Uterus (tissue), 3 donors: ENCODE measurements at regions not wholly inside any gene's neighbourhood (a gene's known extent, or its start where the extent isn't known, plus 50 kb on each side); places are given as distances from the start of the nearest gene placed in this dataset.

Source experiments
- DNase-seq, 2 donors: peaks; one replicate each; pipeline ENCODE4 v3.0.0-alpha.2; 2019 to 2020
- H3K27ac ChIP-seq, 2 donors: fragments of 200-600 bp; sonication (generic); 1 replicate in 1 of 2; 2 replicates in 1 of 2; pipeline ENCODE4 v1.5.1; 2016 to 2018
- H3K27me3 ChIP-seq, 2 donors: fragments of 200-600 bp; sonication (generic); one replicate each; pipeline ENCODE4 v1.5.1; 2018 to 2019; ENCODE audit warnings: control low read depth in 1 of 2
- H3K36me3 ChIP-seq, 2 donors: fragments of 200-600 bp; sonication (generic); one replicate each; pipeline ENCODE4 v1.5.1; 2019; ENCODE audit warnings: control low read depth in 1 of 2
- H3K4me1 ChIP-seq, 2 donors: fragments of 200-600 bp; sonication (generic); one replicate each; pipeline ENCODE4 v1.5.1; 2018 to 2019; ENCODE audit warnings: control low read depth in 1 of 2
- H3K4me3 ChIP-seq, 2 donors: fragments of 200-600 bp; sonication (generic); 1 replicate in 1 of 2; 2 replicates in 1 of 2; pipeline ENCODE4 v1.5.1; 2018 to 2019; ENCODE audit warnings: mild to moderate bottlenecking in 1 of 2
- H3K9me3 ChIP-seq, 2 donors: fragments of 200-600 bp; sonication (generic); one replicate each; pipeline ENCODE4 v1.5.1; 2019; ENCODE audit warnings: control low read depth in 1 of 2
- CTCF ChIP-seq, 4 experiments: fragments of 200-600 bp in 2 of 4; fragments of 450-650 bp in 2 of 4; sonication (generic) in 2 of 4; IDR thresholded peaks; one replicate each; pipeline ENCODE4 v1.5.1; 2016 to 2019; ENCODE audit warnings: antibody characterized with exemption in 4 of 4, mild to moderate bottlenecking in 2 of 4, moderate library complexity in 1 of 4
- POLR2A ChIP-seq, 2 donors: fragments of 450-650 bp; IDR thresholded peaks; one replicate each; pipeline ENCODE4 v1.6.1; 2016; ENCODE audit warnings: antibody characterized with exemption in 2 of 2, mild to moderate bottlenecking in 1 of 2, moderate library complexity in 1 of 2
- intact Hi-C: fragments of 100-400 bp; cut with DNase I; formaldehyde crosslinking; loops from one replicate; pipeline ENCODE4 v1.15.1; 2023; ENCODE audit warnings: low total_unique reads
- donor health status: DM: yes; HTN: yes; CAD: no.

- H3K27me3 ChIP-seq, result no peaks in the 10 kb centered on the region
- no peak for DNase-seq
- H3K4me1 ChIP-seq, result no peaks in the 10 kb centered on the region
- no peak overlapping the region for H3K4me3 ChIP-seq
- intact Hi-C loops, result no loop called here
- H3K36me3 ChIP-seq, result no peaks in the 10 kb centered on the region
- H3K27ac ChIP-seq, result no peak overlapping the region
- TF ChIP-seq POLR2A (IDR thresholded peaks at IDR 0.05) (no peak), CTCF (IDR thresholded peaks at IDR 0.05) (no peak)
- H3K9me3 ChIP-seq, result no peaks in the 10 kb centered on the region
Measured at GRCh38 chr6:102902471-102902870, 1509.0 kb downstream of the GRIK2 start.

GRCh38 chr6:102895683-102896082 is 1502.2 kb downstream of the GRIK2 start:
- intact Hi-C loops, result no loop called here
- no peaks in the 10 kb centered on the region for H3K4me1 ChIP-seq
- TF ChIP-seq CTCF (IDR thresholded peaks at IDR 0.05), result no peak
- no peak overlapping the region for H3K4me3 ChIP-seq
- no peaks in the 10 kb centered on the region for H3K27me3 ChIP-seq
- no peak for DNase-seq
- H3K27ac ChIP-seq, result no peak overlapping the region
- no peaks in the 10 kb centered on the region for H3K9me3 ChIP-seq
- H3K36me3 ChIP-seq, result no peaks in the 10 kb centered on the region

GRCh38 chr6:102885165-102885564 is 1491.7 kb downstream of the GRIK2 start:
- no peak overlapping the region for H3K4me3 ChIP-seq
- H3K36me3 ChIP-seq, result no peaks in the 10 kb centered on the region
- intact Hi-C loops, result no loop called here
- no peak for DNase-seq
- TF ChIP-seq POLR2A (IDR thresholded peaks at IDR 0.05), result no peak
- no peak for TF ChIP-seq CTCF (IDR thresholded peaks at IDR 0.05)
- H3K27me3 ChIP-seq, result no peaks in the 10 kb centered on the region
- H3K9me3 ChIP-seq, result no peaks in the 10 kb centered on the region
- no peak overlapping the region for H3K27ac ChIP-seq
- no peaks in the 10 kb centered on the region for H3K4me1 ChIP-seq

GRCh38 chr6:102853249-102853955 is 1459.9 kb downstream of the GRIK2 start:
- Histone ChIP-seq H3K9me3 (no peaks in the 10 kb centered on the region), H3K4me1 (no peaks in the 10 kb centered on the region), H3K27ac (no peak overlapping the region), H3K4me3 (no peak overlapping the region), H3K36me3 (no peaks in the 10 kb centered on the region), H3K27me3 (no peaks in the 10 kb centered on the region)
- DNase-seq, result no peak
- TF ChIP-seq CTCF (IDR thresholded peaks at IDR 0.05), result no peak
- TF ChIP-seq POLR2A (IDR thresholded peaks at IDR 0.05), result no peak
- intact Hi-C loops, result no loop called here

GRCh38 chr6:102848796-102849195 is 1455.3 kb downstream of the GRIK2 start:
- Histone ChIP-seq H3K27ac (no peak overlapping the region), H3K4me1 (no peaks in the 10 kb centered on the region), H3K4me3 (no peak overlapping the region), H3K27me3 (no peaks in the 10 kb centered on the region), H3K9me3 (no peaks in the 10 kb centered on the region), H3K36me3 (no peaks in the 10 kb centered on the region)
- intact Hi-C loops, result no loop called here
- TF ChIP-seq POLR2A (IDR thresholded peaks at IDR 0.05) (no peak), CTCF (IDR thresholded peaks at IDR 0.05) (no peak)
- no peak for DNase-seq
